ENCODE measurements at regions not wholly inside any gene's neighbourhood (a gene's known extent, or its start where the extent isn't known, plus 50 kb on each side); places are given as distances from the start of the nearest gene placed in this dataset.

DNA sequence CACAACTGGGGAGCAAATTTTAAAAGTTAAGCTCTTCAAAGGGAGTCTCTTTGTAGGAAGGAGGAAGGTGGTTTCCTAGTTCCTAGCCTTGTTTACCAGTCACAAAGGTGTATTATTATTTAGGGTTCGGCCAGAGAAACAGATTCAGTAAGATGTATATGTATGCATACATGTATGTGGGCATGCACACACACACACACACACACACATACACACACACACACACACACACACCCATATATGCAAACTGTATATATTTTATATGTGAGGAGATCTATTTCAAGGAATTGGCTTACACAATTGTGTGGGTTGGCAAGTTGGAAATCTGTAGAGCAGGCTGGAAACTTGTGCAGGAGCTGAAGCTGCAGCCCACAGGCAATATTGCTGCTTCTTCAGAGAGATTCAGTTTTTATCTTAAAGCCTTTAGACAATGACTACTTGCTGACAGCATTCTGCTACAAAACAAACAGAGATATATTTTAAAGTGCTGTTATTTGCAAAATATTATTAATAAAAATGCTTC lies 75.3 kb upstream of the DNAH5 start:
- no peak for DNase-seq (ENCODE audit: low spot score in 2 of 2)

DNA sequence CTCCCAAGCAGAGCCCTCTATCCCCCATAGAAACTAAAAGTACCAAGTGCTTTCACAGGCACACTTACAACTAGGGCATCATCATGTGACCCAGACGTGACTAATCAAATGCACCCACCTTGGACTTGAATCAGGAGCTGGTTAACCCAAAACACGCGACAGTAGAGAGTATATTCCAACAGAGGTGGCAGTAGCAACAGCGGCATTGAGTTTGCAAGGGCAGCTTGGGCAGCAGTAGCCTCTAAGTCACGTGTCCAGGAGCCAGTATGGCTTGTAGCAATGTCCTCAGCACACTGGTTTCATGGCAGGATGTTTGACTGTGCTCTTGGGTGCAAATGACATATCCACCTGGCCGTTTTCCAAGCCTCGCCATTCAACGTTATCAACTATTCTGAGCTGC lies 73.4 kb upstream of the DNAH5 start:
- Histone ChIP-seq H3K36me3 (no peaks in the 10 kb centered on the region), H3K27me3 (no peaks in the 10 kb centered on the region), H3K4me1 (no peaks in the 10 kb centered on the region), H3K9me3 (no peaks in the 10 kb centered on the region), H3K27ac (no peak overlapping the region), H3K4me3 (no peak overlapping the region)
- TF ChIP-seq POLR2AphosphoS5 (IDR thresholded peaks at IDR 0.05) = no peak
- no peak for TF ChIP-seq POLR2A (IDR thresholded peaks at IDR 0.05)
- TF ChIP-seq, protein P1, sequence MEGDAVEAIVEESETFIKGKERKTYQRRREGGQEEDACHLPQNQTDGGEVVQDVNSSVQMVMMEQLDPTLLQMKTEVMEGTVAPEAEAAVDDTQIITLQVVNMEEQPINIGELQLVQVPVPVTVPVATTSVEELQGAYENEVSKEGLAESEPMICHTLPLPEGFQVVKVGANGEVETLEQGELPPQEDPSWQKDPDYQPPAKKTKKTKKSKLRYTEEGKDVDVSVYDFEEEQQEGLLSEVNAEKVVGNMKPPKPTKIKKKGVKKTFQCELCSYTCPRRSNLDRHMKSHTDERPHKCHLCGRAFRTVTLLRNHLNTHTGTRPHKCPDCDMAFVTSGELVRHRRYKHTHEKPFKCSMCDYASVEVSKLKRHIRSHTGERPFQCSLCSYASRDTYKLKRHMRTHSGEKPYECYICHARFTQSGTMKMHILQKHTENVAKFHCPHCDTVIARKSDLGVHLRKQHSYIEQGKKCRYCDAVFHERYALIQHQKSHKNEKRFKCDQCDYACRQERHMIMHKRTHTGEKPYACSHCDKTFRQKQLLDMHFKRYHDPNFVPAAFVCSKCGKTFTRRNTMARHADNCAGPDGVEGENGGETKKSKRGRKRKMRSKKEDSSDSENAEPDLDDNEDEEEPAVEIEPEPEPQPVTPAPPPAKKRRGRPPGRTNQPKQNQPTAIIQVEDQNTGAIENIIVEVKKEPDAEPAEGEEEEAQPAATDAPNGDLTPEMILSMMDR (IDR thresholded peaks at IDR 0.05) = no peak
- no peak for TF ChIP-seq EP300 (IDR thresholded peaks at IDR 0.05)
- no peak for DNase-seq (ENCODE audit: low spot score in 2 of 2)
- 78% methylated on average over 8 of the region's 8 CpGs for WGBS

More for the DNA sequence above, 75.3 kb upstream of the DNAH5 start:
- TF ChIP-seq POLR2A (IDR thresholded peaks at IDR 0.05) (no peak), POLR2AphosphoS5 (IDR thresholded peaks at IDR 0.05) (no peak), EP300 (IDR thresholded peaks at IDR 0.05) (no peak)
- TF ChIP-seq, protein P1 (IDR thresholded peaks at IDR 0.05) = no peak
- Histone ChIP-seq H3K4me3 (no peak overlapping the region), H3K36me3 (no peaks in the 10 kb centered on the region), H3K4me1 (no peaks in the 10 kb centered on the region), H3K27me3 (no peaks in the 10 kb centered on the region), H3K27ac (no peak overlapping the region), H3K9me3 (no peaks in the 10 kb centered on the region)
- WGBS = 91% methylated on average over 1 of the region's 1 CpG

DNA sequence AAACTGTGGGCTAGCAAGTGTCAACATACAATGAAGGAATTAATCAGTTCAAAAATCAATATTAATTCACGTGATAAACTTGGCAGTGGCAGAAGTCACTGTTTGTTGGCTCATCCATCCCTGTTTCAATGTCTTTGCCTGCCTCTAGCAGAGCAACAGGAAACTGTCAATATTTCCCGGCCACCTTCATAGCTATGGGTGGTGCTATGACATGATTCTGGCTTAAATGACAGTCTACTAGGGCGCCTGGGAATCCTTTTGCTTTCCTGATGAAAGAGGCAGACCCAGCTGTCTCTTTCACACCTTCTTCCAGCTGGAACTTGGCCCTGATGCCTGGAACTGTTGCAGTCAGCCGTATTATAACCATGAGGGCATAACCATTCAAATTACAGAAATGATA lies 72.1 kb upstream of the DNAH5 start:
- H3K4me3 ChIP-seq = no peak overlapping the region
- WGBS = 20% methylated on average over 4 of the region's 4 CpGs
- TF ChIP-seq, protein P1 (IDR thresholded peaks at IDR 0.05) = no peak
- TF ChIP-seq EP300 (IDR thresholded peaks at IDR 0.05) = no peak
- no peak overlapping the region for H3K27ac ChIP-seq
- DNase-seq (ENCODE audit: low spot score in 2 of 2) = no peak
- H3K36me3 ChIP-seq = no peaks in the 10 kb centered on the region
- peaks cover 8% of the 10 kb centered on the region for H3K4me1 ChIP-seq
- no peaks in the 10 kb centered on the region for H3K27me3 ChIP-seq
- H3K9me3 ChIP-seq = no peaks in the 10 kb centered on the region

DNA sequence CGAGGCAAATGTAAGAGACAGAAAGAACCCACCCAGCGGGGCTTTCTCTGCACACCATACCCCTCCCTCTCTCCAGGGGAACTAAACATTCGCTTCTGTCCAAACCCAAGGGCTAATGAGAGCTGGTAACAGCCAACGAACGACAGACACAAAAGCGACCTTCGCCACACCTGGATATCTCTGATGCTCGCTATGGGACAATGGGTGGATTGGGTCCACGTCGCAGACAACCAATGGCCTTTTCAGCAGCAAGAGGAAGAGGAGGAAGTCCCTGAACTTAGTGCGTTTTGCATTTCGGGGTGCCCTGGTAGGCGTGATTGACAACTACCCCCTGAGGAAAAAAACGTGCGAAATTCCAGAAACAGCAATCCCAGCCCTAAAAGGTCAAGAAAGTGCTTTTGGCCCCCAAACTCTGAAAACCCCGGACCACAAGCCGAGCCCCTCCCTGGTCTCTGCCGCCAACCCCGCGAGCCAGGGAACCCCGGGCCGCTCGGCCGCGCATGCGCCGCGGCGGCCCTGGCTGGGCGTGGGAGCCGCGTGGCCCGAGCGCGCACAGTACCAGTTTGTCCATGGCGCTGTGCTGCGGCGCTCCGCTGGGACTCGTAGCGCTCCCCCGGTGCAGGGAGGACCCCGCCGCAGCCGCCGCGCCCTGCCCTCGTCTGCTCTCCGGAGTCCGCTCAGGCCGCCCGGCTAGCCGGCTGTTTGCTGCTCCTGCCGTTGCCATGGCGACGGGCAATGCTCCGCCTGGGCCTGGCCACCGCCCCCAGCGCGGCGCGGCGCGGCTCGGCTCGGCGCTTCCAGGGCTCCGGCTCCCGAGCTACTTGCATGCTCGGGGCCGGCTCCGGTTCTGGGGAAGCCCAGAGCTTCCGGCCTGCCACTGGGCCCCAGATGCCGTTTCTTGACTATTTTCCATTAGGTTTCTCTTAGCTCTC lies 66.9 kb upstream of the DNAH5 start:
- Histone ChIP-seq H3K27me3 (no peaks in the 10 kb centered on the region), H3K27ac (peak overlapping the region; percentile 12), H3K36me3 (no peaks in the 10 kb centered on the region), H3K4me1 (peaks cover 14% of the 10 kb centered on the region), H3K9me3 (no peaks in the 10 kb centered on the region), H3K4me3 (peak overlapping the region; percentile 57)
- DNase-seq (ENCODE audit: low spot score in 2 of 2) = peak; percentile 87 to 89
- 4% methylated on average over 51 of the region's 74 CpGs for WGBS
- TF ChIP-seq EP300 (IDR thresholded peaks at IDR 0.05) = no peak
- no peak for TF ChIP-seq POLR2AphosphoS5 (IDR thresholded peaks at IDR 0.05)
- TF ChIP-seq, protein P1 (IDR thresholded peaks at IDR 0.05) = peak in 1 of 2 donors; percentile 11
- TF ChIP-seq POLR2A (IDR thresholded peaks at IDR 0.05) = peak in 1 of 2 donors; percentile 37

DNA sequence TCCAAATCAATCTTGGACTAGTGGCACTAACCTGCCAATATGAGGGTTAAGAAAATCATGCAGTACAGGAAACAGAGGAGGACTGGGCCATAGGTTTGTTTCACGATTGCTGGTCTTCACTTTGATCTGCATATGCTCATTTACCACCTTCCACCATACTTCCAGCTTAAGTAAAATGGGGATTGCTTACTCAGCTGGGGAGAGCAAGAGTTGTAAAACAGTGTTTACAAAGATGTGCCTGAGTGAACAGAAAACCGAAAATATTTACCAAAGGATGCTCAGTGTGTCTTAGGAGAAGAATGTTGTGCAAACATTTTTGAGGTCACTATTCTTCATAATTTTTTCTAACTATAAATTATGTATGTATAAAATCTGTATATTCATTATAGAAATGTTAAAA lies 65.1 kb upstream of the DNAH5 start:
- H3K4me1 ChIP-seq = peaks cover 14% of the 10 kb centered on the region
- no peak for DNase-seq (ENCODE audit: low spot score in 2 of 2)
- no peak for TF ChIP-seq EP300 (IDR thresholded peaks at IDR 0.05)
- no peak for TF ChIP-seq POLR2A (IDR thresholded peaks at IDR 0.05)
- TF ChIP-seq POLR2AphosphoS5 (IDR thresholded peaks at IDR 0.05) = no peak
- TF ChIP-seq, protein P1 (IDR thresholded peaks at IDR 0.05) = no peak
- H3K27ac ChIP-seq = no peak overlapping the region
- H3K36me3 ChIP-seq = no peaks in the 10 kb centered on the region
- no peaks in the 10 kb centered on the region for H3K9me3 ChIP-seq
- whole genome bisulfite sequencing = 78% methylated on average over 2 of the region's 2 CpGs
- no peak overlapping the region for H3K4me3 ChIP-seq
- no peaks in the 10 kb centered on the region for H3K27me3 ChIP-seq
